ENCODE measurements at regions not wholly inside any gene's neighbourhood (a gene's known extent, or its start where the extent isn't known, plus 50 kb on each side); places are given as distances from the start of the nearest gene placed in this dataset.
A peak's percentile ranks its signal among the peaks of the same experiment; 100 is the strongest.

GRCh38 chr22:44574057-44574639 is 76.1 kb upstream of the RTL6 start:
- Histone ChIP-seq H3K27ac (ENCODE audit: low read depth in 2 of 2, low read length in 2 of 2) (no peak overlapping the region), H3K36me3 (ENCODE audit: control insufficient read depth in 2 of 3, insufficient read depth in 3 of 3, low read length in 3 of 3) (no peaks in the 10 kb centered on the region), H3K4me3 (ENCODE audit: low read length in 3 of 3) (no peak overlapping the region), H3K4me1 (ENCODE audit: control insufficient read depth in 2 of 3, insufficient read depth in 2 of 3, low read depth in 1 of 3, low read length in 3 of 3) (peaks cover 0 to 2% (median 0%) of the 10 kb centered on the region in 3 donors), H3K9ac (ENCODE audit: low read length in 3 of 3) (no peak overlapping the region), H3K27me3 (ENCODE audit: control insufficient read depth, insufficient read depth, low read length) (no peaks in the 10 kb centered on the region), H3K9me3 (ENCODE audit: control insufficient read depth in 2 of 3, insufficient read depth in 1 of 3, low read length in 3 of 3) (peaks cover 0 to 6% (median 0%) of the 10 kb centered on the region in 3 donors)
- peak in 1 of 5 donors; percentile 53 for DNase-seq
- TF ChIP-seq CTCF (IDR thresholded peaks at IDR 0.05; ENCODE audit: borderline replicate concordance, extremely low read depth, insufficient read depth), result no peak
- intact Hi-C loops (cut with DNase I), result loop anchor here (5.0 kb wide), 1 partner anchor 492 kb away; no protein-coding TSS in a partner anchor
- no peak for FAIRE-seq

- no peak for FAIRE-seq
- Histone ChIP-seq H3K4me3 (ENCODE audit: low read length in 3 of 3) (no peak overlapping the region), H3K4me1 (ENCODE audit: control insufficient read depth in 2 of 3, insufficient read depth in 2 of 3, low read depth in 1 of 3, low read length in 3 of 3) (peaks cover 0 to 2% (median 0%) of the 10 kb centered on the region in 3 donors), H3K27ac (ENCODE audit: low read depth in 2 of 2, low read length in 2 of 2) (no peak overlapping the region), H3K36me3 (ENCODE audit: control insufficient read depth in 2 of 3, insufficient read depth in 3 of 3, low read length in 3 of 3) (no peaks in the 10 kb centered on the region), H3K27me3 (ENCODE audit: control insufficient read depth, insufficient read depth, low read length) (no peaks in the 10 kb centered on the region), H3K9me3 (ENCODE audit: control insufficient read depth in 2 of 3, insufficient read depth in 1 of 3, low read length in 3 of 3) (peaks cover 0 to 6% (median 0%) of the 10 kb centered on the region in 3 donors), H3K9ac (ENCODE audit: low read length in 3 of 3) (no peak overlapping the region)
- TF ChIP-seq CTCF (IDR thresholded peaks at IDR 0.05; ENCODE audit: borderline replicate concordance, extremely low read depth, insufficient read depth), result no peak
- no peak for DNase-seq
- intact Hi-C loops (cut with DNase I), result loop anchor here (5.0 kb wide), 1 partner anchor 491 kb away; no protein-coding TSS in a partner anchor
Measured at GRCh38 chr22:44573451-44573850, 75.4 kb upstream of the RTL6 start.

GRCh38 chr22:44572414-44573207 is 74.6 kb upstream of the RTL6 start:
- no peak for DNase-seq
- FAIRE-seq, result no peak
- Histone ChIP-seq H3K36me3 (ENCODE audit: control insufficient read depth in 2 of 3, insufficient read depth in 3 of 3, low read length in 3 of 3) (no peaks in the 10 kb centered on the region), H3K9me3 (ENCODE audit: control insufficient read depth in 2 of 3, insufficient read depth in 1 of 3, low read length in 3 of 3) (peaks cover 0 to 6% (median 0%) of the 10 kb centered on the region in 3 donors), H3K27me3 (ENCODE audit: control insufficient read depth, insufficient read depth, low read length) (no peaks in the 10 kb centered on the region), H3K4me1 (ENCODE audit: control insufficient read depth in 2 of 3, insufficient read depth in 2 of 3, low read depth in 1 of 3, low read length in 3 of 3) (peaks cover 0 to 2% (median 0%) of the 10 kb centered on the region in 3 donors), H3K9ac (ENCODE audit: low read length in 3 of 3) (no peak overlapping the region), H3K4me3 (ENCODE audit: low read length in 3 of 3) (no peak overlapping the region), H3K27ac (ENCODE audit: low read depth in 2 of 2, low read length in 2 of 2) (no peak overlapping the region)
- no peak for TF ChIP-seq CTCF (IDR thresholded peaks at IDR 0.05; ENCODE audit: borderline replicate concordance, extremely low read depth, insufficient read depth)
- intact Hi-C loops (cut with DNase I), result loop anchor here (5.0 kb wide), 1 partner anchor 490 kb away; no protein-coding TSS in a partner anchor
